Activated naive CD4-positive, alpha-beta T cell (primary cell): ENCODE measurements at regions not wholly inside any gene's neighbourhood (a gene's known extent, or its start where the extent isn't known, plus 50 kb on each side); places are given as distances from the start of the nearest gene placed in this dataset.
"Not testable (repeated sequence)": the region's sequence is repeated elsewhere in the genome, so short reads cannot be mapped to it uniquely, and the experiment has no call there.

ENCODE experiments used
- DNase-seq, 4 experiments: peaks; one replicate each; lab custom pipeline; 2025; lab: John Stamatoyannopoulos, UW

DNA sequence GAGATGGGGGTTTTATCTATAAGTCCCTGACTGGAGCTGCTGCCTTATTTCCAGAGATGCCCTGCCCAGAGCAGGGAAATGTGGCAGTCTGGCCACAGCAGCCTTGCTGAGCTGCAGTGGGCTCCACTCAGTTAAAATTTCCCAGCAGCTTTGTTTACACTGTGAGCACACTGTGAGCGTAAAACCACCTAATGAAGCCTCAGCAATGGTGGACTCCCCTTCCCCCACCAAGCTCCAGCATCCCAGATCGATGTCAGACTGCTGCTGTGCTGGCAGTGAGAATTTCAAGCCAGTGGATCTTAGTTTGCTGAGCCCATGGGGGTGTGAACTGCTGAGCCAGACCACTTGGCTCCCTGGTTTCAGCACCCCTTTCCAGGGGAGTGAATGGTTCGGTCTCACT is 208.7 kb upstream of the RAI14 start:
- DNase-seq = no peak

DNA sequence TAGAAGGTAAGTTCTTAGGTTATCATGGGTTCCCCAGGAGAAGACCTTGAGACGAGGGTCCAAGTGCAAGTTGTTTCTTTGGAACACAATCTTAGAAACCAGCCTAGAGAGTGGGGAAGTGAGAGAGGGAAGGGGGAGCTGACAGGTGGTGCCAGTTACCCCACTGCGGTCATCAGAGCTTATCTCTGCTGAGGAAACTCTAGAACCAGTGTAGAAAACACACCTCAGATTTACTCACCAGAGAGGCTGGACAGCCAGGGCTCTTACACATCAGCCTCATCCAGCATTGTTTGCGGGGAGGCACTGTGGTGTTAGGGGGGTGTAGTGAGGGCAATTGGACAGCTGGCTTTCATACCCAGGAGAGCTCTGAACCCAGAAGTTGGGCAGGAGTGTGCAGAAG is 206.5 kb upstream of the RAI14 start:
- DNase-seq = no peak

DNA sequence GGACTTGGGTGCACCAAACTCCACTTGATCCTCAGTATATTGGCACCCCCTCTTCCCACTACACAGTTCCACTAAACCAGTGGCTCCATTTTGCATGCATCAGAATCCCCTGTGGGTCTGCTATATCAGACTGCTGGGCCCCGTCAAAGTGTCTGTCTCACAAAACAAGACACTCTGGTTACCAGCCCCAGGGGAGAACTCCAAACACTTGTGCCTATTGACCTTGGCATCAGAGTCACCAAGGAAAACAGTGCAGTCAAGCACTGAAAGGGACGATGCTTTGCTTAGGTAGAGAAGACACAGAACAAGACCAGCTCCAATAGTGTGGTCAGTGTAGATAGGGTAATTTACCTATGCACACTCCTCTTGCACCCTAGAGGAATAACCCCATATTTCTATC is 205.8 kb upstream of the RAI14 start:
- no peak for DNase-seq

DNA sequence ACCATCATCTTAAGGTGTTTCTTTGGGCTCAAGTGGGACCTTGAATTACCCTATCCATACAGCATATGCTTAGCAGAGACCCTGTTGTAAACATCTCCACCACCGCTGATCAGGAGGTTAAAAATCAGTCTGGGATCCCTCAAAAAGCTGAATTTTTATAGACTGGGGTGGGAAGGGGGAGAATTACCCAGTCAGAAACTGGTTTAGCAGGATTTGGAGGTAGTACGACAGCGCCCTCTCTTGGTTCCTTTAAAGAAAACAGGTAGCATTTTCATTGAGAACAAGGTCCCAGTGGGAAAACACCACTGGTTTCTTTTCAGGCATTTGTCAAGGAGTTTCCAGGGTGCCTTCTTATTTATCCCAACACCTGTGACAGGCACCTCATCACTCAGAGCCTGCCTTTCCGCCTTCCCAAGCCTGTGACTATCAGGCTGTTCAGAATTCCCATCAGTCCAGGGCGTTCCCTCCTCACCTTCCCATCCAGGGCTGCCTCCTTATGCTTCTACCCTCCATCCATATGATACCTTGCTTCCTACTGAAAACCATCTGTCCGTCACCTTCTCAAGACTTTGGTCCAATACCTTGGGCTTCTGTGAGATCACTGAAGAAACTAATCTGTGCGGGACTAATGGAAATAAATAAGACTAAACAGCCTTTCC is 203.8 kb upstream of the RAI14 start:
- DNase-seq = no peak

DNA sequence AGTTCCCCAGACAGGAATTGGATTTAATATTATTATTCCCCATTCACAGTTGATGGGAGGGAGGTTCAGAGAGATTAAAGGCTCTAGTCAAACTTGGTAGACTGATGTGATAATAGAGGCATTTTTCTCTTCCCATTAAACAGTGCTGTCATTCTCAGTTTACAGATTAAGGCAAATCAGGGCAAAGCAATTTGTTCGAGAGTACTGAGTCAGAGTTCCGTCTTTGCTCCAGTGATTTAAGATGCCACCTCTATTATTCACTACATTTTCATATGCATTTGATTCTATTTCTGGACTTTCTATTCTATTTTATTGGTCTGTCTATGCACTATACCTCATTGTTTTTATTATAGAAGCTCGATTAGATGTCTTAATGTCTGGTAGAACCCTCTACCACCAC is 201.0 kb upstream of the RAI14 start:
- no peak for DNase-seq

DNA sequence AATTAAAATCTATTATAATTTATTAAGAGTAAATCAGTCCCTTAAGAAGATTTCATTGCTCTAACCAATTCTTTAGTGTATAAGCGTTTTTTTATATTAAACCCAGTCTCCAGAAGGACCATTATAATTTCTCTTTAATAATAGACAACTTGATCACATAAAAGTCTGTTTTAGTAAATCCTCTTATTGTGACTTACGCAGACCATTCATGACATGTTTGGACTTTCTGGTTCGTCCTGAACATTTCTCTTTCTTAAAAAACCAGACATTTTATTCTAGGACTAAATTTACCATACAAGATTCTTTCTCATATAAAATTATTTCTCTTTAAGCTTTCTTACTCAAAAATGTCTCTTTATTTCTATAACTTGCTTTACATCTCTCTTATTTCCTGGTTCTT is 196.2 kb upstream of the RAI14 start:
- DNase-seq = no peak

DNA sequence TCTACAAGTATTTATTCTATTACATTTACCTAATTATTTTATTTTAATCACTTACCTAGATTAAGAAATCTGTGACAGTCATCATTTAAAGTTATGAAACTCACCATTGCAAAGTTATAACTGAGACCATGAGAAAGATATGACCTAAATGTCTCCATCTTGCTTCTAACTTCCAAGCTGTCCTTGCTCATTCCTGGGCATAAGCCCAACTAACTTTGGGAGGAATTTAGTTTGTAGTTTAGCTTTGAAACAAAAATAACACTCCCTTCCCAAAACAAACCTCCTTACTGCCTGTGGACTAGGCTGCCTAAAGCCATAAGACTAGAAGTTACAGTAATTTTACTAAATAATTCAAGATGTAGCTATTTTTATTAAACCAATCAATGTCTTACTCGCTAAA is 195.6 kb upstream of the RAI14 start:
- no peak for DNase-seq

DNA sequence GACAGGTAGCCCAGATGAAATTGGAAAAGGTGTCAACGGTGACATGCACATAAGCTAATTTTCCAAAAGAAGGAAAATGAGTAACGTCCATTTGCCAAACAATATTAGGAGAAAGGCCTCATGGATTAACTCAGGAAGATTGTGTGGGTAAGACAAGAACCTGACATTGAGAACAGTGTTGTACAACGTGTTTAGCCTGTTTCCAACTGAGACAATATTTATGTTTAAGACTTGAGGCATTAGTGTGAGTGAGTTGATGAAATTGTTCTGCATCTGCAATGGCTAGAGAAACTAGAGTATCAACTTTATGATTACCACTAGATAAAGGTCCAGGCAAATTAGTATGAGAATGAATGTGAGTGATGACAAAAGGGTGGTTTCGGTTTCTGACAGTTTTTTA is 191.3 kb upstream of the RAI14 start:
- no peak for DNase-seq

DNA sequence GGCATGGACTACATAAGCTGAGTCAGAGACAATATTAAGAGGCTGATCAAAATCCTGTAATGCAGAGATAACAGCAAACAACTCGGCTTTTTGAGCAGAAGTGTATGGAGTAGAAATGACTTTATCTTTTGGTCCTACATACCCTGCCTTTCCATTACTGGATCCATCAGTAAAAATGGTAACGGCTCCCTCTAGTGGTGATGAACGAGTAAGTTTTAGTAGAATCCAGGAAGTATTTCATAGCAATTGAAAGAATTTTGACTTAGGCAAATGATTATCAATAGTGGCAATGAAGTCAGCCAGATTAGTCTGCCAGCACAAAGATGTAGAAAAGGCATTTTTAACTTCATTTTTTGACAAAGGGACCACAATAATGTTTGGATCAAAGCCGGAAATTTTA is 190.8 kb upstream of the RAI14 start:
- not testable (repeated sequence) for DNase-seq

DNA sequence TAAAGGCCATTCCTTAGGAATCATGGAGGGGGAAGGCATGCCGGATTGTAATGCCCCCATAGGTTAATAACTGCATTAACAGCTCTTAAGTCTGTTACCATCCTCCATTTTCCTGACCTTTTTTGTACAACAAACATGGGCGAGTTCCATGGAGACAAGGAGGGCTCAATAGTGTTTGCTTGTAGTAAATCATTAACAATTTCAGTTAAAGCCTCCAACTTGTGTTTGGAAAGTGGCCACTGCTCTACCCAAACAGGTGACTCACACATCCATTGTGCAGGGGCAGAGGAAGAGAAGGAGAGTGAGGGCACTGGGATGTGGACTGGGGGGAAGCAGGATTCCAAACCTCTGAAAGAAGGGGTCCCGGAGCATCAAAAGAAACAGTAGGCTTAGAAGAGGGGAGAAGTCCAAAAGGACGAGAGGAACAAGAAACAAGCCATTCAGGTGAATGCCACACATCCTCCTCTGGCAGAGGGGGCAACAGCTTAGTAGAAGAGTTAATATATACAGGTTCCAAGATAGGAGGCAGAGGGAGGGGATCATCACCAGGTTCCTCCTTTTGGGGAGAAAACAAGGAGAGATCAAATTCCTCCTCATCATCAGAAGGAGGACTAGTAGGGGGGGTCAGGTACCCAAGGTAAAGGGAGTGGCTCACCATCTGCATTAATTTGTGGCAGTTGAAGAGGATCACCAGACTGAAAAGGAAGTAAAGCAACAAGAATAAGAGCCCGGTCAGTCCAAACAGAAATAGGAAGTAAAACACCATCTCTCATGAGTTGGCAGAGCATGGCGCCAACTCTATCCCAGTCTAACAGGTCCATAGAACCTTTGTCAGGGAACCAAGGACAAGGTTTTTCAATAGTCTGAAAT is 189.4 kb upstream of the RAI14 start:
- DNase-seq = not testable (repeated sequence)

DNA sequence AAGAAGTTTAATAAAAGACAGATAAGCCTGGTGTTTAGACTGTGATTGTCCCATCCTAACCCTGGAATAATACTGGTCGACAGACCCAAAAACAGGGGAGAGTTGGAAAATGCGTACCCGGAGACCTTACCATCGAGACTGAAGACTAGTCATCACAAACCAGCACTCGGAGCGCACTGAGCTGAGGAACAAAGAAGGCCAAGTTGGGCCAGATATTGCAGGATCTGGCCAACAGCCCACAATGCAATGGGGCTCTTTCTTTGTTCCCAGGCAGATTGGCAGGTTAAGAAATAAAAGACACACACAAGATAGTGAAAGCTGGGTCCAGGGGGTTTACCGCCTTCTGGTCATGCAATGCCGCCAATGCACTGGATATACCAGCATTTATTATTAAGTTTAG is 188.7 kb upstream of the RAI14 start:
- DNase-seq = no peak

DNA sequence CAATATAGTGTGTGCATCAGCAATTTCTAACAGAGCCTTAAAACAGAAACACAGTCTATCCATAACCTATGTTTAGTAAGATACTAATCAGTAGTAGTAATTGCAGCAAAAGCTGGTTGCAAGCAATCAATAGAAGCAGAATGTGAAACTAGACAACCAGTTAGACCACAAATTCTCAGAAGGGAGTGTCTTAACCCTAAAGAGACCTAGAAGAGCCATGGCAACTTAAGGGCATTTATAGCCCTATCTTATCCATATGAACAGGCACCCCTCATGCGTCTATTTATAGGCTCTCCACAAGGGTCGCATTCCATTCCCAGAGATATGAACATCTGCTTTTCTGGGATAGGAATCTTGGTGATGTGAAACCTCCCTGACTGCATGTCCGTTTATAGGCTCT is 188.1 kb upstream of the RAI14 start:
- DNase-seq = not testable (repeated sequence)

DNA sequence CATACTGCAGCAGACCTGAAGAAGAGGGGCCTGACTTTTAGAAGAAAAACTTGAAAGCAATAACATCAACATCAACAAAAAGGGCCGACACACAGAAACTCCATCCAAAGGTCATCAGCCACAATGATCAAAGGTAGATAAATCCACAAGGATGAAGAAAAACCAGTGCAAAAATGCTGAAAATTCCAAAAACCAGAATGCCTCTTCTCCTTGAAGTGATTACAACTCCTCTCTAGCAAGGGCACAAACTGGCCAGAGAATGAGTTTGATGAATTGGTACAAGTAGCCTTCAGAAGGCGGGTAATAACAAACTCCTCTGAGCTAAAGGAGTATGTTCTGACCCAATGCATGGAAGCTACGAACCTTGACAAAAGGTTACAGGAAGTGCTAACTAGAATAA is 186.2 kb upstream of the RAI14 start:
- no peak for DNase-seq

DNA sequence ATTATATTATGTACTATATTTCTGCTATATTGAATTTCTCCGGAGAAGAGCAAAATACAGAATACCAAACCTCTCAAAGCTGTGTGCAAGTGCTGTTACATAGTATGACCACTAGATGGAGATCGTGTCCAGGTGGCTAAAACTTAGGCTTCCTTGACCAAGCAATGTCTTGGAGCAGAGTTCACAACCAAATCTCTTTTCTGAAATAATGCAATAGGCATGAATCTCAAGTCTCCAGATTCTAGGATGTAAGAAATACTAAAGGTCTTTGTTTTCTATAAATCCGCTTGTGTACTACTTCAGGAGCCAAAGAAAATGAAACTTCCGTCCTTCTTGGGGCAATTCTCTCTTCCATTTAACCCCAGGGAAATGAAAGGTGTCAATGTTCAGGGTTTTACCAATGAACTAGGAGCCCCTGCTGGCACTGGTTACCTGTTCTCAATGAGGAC is 181.5 kb upstream of the RAI14 start:
- no peak for DNase-seq

DNA sequence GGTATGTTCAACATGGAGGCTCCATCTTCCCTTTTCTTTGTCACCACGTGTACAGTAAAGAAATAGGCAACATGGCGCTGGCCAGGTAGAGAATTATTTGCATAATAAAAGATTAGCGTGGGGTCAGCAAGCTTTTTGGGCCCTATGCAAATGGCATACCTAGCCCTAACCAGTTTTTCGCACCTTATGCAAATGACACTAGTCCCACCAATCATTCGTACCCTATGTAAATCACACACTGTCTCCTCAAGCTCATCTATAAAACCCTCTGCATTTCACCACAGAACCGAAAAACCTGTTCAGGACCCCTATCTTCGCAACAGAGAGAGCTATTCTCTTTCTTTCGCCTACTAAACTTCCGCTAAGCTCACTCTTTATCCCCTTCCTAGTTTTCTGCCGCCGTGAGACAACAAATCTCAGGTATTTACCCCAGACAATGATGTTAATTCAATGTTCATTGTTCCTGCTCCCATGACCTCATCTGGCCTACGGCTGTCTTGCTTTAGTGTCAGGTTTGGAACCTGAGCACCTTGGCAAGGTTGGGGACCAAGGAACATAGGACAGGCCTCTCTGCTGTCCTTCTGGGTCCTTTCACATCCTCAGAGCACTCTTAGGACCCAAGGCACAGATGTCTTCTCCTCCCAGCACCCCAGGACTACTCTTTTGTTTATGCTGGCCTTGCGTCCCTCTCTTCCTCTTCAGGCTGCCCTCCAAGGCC is 180.7 kb upstream of the RAI14 start:
- DNase-seq = no peak

DNA sequence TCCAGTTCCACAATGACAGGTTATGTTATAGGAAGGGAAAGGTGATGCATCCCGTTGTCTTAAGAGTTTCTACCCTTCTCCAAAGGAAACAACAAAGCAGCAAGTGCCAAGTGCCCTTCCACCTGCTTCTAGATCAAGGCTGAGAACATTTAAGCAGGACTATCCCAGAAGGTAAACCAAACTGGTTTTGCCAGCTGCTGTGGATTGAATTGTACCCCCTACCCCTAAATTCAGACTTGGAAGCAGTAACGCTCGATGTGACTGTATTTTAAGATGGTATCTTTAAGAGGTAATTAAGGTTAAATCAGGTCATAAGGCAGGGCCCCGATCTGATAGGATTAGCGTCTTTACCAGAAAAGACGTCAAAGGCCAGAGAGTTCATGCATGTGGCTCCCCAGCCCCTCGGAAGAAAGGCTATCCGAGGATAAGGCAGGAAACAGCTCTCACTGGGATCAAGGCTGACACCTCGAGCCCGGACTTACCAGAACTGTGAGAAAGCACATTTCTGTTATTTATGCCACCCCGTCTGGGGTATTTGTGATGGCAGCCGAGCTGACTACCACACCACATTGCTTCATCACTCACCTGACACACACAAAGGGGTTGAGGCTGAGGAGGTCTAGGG is 179.1 kb upstream of the RAI14 start:
- DNase-seq = no peak

DNA sequence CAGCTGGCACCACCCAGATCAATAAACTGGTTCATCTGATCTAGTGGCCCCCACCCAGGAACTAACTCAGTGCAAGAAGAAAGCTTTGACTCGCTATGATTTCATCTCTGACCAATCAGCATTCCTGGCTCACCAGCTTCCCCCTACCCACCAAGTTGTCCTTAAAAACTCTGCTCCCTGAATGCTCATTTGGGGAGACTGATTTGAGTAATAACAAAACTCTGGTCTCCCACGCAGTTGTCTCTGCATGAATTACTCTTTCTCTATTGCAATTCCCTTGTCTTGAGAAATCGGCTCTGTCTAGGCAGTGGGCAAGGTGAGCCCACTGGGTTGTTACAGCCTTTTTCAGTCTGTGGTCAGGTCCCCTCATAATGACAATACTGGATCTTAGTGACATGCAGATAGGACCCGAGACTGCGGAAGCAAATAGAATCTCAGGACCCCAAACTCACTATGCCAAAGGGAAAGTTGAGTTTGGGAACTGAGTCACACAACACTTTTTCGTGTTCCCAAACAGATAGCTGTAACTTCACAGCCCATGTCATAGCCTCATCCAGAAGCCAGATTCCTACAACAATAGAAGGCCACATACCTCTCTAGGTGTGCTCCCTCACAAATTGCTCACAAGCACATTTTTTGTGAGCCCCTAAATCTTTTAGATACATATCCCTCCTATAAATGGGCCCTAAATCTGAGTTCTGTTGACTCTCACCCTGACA is 175.2 kb upstream of the RAI14 start:
- DNase-seq = no peak

DNA sequence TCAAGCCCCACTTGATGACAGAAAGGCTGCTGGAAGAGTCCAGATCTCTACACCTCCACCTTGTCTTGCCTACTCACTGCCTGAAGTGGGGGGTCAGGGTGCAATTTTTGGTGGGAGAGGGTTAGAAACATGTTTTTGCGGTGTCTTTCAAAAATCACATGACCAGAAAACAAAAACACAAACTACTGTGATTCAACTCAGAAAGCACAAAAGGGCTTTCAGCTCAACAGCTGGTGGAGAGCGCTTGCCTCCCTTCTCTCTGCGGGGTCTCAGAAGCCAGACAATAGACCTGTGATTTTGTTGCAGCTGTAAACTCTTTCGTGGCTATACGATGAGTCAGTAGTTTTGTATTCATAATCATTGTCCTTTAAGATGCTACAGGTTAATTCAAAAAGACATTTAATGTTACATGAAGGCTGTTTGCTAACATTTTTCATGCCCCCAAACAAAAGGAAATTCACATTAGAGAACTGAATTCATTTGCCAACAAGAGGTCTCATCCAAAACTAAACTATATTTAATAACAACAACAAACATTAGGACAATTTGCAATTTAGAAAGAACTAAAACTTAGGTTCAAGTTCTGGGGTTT is 172.6 kb upstream of the RAI14 start:
- no peak for DNase-seq

DNA sequence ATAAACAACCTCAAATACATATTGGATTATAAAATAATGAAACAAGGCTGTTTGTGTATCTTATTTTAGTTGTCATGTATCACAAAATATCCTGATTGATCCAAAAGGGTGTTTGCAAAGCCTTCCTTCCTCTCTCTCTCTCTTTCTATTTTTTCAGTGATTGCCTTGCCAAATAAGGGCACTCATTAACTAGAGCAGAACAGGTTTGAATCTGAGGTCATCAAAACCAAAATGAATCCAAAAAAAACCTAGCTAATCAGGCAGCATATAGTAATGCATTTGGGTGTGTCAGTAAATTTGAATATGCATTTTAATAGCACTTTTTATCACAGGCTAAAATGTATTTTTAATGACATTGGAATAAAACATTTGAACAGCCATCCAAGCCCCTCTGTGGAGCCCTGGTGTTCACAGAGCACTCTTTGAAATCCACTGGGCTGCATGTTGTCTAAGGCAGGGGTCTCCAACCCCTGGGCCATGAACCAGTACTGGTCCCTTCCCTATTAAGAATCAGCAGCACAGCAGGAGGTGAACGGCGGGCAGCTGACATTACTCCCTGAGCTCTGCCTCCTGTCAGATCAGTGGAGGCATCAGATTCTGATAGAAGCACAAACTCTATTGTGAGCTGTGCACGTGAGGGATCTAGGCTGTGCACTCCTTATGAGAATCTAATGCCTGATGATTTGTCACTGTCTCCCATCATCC is 171.8 kb upstream of the RAI14 start:
- DNase-seq = no peak

DNA sequence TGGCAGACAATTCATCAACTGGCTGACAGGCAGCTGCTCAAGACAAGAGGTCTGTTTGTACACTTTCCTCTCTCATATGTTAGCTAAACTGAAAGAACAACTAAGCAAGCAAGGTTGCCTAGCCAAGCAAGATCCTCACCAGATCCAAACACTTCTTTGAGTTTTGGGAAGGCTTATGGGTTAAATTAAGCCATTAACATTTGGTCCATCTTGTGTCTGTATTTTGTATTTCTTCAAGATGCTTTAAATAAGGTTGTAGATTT is 170.4 kb upstream of the RAI14 start:
- DNase-seq = no peak
